ENCODE measurements at regions not wholly inside any gene's neighbourhood (a gene's known extent, or its start where the extent isn't known, plus 50 kb on each side); places are given as distances from the start of the nearest gene placed in this dataset.

DNA sequence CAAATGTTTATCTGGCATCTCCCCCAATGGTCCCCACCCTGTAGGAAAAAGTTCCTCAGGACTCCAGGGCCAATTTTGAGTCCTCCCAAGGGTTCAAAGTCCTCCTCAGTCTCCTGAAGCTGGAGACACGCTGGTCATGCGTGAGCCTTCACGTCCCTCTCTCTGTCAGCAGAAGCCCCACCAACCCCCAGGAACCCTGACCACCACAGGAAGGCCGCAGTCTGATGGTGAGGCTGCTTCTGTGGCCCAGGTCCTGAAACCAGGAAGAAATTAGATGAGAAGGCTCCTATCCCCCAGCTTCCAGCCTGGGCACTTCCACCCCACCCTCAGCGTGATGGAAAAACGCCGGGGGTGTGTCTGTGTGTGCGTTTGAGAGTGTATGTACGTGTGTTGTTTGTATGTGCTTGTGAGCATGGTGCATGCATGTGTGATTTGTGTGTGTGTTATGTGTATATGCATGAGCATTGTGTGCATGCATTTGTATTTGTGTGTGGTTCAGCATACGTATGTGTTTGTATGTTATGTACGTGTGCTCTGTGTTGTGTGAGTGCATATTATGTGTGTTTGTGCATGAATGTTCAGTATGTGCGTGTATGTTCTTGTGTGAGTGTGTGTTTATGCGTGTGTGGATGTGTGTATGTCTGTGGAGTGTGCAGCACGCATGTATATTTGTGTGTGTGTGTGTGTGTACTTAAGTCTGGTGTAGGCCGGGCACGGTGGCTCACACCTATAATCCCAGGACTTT lies 92.5 kb downstream of the SIK1 start:
- H3K27ac ChIP-seq: peak overlapping the region; percentile 90 to 94
- H3K4me1 ChIP-seq: peaks cover 8 to 9% of the 10 kb centered on the region in 2 donors
- H3K36me3 ChIP-seq: no peaks in the 10 kb centered on the region
- H3K9me3 ChIP-seq: no peaks in the 10 kb centered on the region
- H3K4me3 ChIP-seq: peak overlapping the region in 1 of 3 donors; percentile 59
- no peaks in the 10 kb centered on the region for H3K27me3 ChIP-seq
- TF ChIP-seq CTCF (IDR thresholded peaks at IDR 0.05): no peak
- no peak for TF ChIP-seq POLR2A (IDR thresholded peaks at IDR 0.05)
- TF ChIP-seq POLR2AphosphoS5 (IDR thresholded peaks at IDR 0.05): no peak
- DNase-seq (ENCODE audit: low spot score in 2 of 2): no peak
- intact Hi-C loops (cut with DNase I; ENCODE audit: low total_unique reads): no loop called here

- Histone ChIP-seq H3K9me3 (no peaks in the 10 kb centered on the region), H3K4me3 (peak overlapping the region in 2 of 3 donors; percentile 28 to 59), H3K27ac (peak overlapping the region; percentile 90 to 94), H3K36me3 (no peaks in the 10 kb centered on the region), H3K27me3 (no peaks in the 10 kb centered on the region), H3K4me1 (peaks cover 8 to 9% of the 10 kb centered on the region in 2 donors)
- TF ChIP-seq POLR2A (IDR thresholded peaks at IDR 0.05) (no peak), POLR2AphosphoS5 (IDR thresholded peaks at IDR 0.05) (peak; percentile 62 to 76 (median 69)), CTCF (IDR thresholded peaks at IDR 0.05) (peak in 1 of 3 donors; percentile 17)
- intact Hi-C loops (cut with DNase I; ENCODE audit: low total_unique reads): no loop called here
- peak; percentile 92 for DNase-seq (ENCODE audit: low spot score in 2 of 2)
Observed at GRCh38 chr21:43333298-43334062, 93.5 kb downstream of the SIK1 start.

- no peaks in the 10 kb centered on the region for H3K36me3 ChIP-seq
- DNase-seq (ENCODE audit: low spot score in 2 of 2): no peak
- no peaks in the 10 kb centered on the region for H3K27me3 ChIP-seq
- peak overlapping the region; percentile 90 to 94 for H3K27ac ChIP-seq
- peaks cover 8 to 9% of the 10 kb centered on the region in 2 donors for H3K4me1 ChIP-seq
- TF ChIP-seq POLR2A (IDR thresholded peaks at IDR 0.05) (no peak), CTCF (IDR thresholded peaks at IDR 0.05) (no peak), POLR2AphosphoS5 (IDR thresholded peaks at IDR 0.05) (no peak)
- no peaks in the 10 kb centered on the region for H3K9me3 ChIP-seq
- intact Hi-C loops (cut with DNase I; ENCODE audit: low total_unique reads): no loop called here
- peak overlapping the region in 2 of 3 donors; percentile 28 to 59 for H3K4me3 ChIP-seq
Observed at GRCh38 chr21:43332861-43333297, 94.1 kb downstream of the SIK1 start.

GRCh38 chr21:43331962-43332828 lies 94.7 kb downstream of the SIK1 start:
- Histone ChIP-seq H3K4me1 (peaks cover 8 to 9% of the 10 kb centered on the region in 2 donors), H3K27ac (peak overlapping the region; percentile 90 to 94), H3K27me3 (no peaks in the 10 kb centered on the region), H3K4me3 (peak overlapping the region in 1 of 3 donors; percentile 28), H3K9me3 (no peaks in the 10 kb centered on the region), H3K36me3 (no peaks in the 10 kb centered on the region)
- intact Hi-C loops (cut with DNase I; ENCODE audit: low total_unique reads): no loop called here
- peak; percentile 80 to 88 for DNase-seq (ENCODE audit: low spot score in 2 of 2)
- TF ChIP-seq CTCF (IDR thresholded peaks at IDR 0.05): no peak
- no peak for TF ChIP-seq POLR2A (IDR thresholded peaks at IDR 0.05)
- peak in 1 of 3 donors; percentile 59 for TF ChIP-seq POLR2AphosphoS5 (IDR thresholded peaks at IDR 0.05)
